Fibroblast of gingiva (primary cell): ENCODE measurements at regions not wholly inside any gene's neighbourhood (a gene's known extent, or its start where the extent isn't known, plus 50 kb on each side); places are given as distances from the start of the nearest gene placed in this dataset.

Experiments
- DNase-seq: peaks from one replicate; pipeline ENCODE4 v3.0.0-alpha.2; 2011; ENCODE audit warnings: low read depth

DNA sequence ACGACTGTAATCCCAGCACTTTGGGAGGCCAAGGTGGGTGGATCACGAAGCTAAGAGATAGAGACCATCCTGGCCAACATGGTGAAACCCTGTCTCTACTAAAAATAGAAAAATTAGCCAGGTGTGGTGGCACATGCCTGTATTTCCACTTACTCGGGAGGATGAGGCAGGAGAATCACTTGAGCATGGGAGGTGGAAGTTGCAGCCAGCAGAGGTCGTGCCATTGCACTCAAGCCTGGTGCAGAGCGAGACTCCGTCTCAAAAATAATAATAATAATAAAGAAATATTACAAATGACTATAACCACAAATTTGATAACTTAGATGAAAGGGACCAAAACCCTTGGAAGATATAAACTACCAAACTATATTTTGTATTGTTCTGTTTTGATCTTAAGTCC is 226.3 kb upstream of the GULP1 start:
- no peak for DNase-seq

DNA sequence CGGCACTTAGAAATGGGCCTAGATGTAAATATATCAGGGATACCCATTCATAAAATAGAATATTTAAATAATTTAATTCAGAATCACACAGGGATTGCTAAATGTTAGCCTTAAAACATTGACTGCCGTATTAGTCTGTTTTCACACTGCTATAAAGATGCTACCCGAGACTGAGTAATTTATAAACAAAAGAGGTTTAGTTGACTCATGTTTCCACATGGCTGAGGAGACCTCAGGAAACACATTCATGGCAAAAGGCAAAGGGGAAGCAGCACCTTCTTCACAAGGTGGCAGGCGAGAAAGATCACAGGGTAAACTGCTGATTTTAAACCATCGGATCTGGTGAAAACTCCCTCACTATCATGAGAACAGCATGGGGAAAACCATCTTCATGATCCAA is 223.6 kb upstream of the GULP1 start:
- no peak for DNase-seq

- no peak for DNase-seq
These were observed 215.3 kb upstream of the GULP1 start for GRCh38 chr2:188076149-188077056.

- no peak for DNase-seq
These were observed 213.9 kb upstream of the GULP1 start for GRCh38 chr2:188077757-188078156.

- no peak for DNase-seq
These were observed 213.1 kb upstream of the GULP1 start for GRCh38 chr2:188078534-188078933.

GRCh38 chr2:188079196-188079595 is 212.5 kb upstream of the GULP1 start:
- DNase-seq: peak; percentile 84

- no peak for DNase-seq
These were observed 206.3 kb upstream of the GULP1 start for GRCh38 chr2:188085421-188085820.

GRCh38 chr2:188089901-188090300 is 201.8 kb upstream of the GULP1 start:
- DNase-seq: no peak

GRCh38 chr2:188091220-188091619 is 200.5 kb upstream of the GULP1 start:
- no peak for DNase-seq

- no peak for DNase-seq
These were observed 198.9 kb upstream of the GULP1 start for GRCh38 chr2:188092734-188093133.

GRCh38 chr2:188096910-188097309 is 194.8 kb upstream of the GULP1 start:
- no peak for DNase-seq

DNA sequence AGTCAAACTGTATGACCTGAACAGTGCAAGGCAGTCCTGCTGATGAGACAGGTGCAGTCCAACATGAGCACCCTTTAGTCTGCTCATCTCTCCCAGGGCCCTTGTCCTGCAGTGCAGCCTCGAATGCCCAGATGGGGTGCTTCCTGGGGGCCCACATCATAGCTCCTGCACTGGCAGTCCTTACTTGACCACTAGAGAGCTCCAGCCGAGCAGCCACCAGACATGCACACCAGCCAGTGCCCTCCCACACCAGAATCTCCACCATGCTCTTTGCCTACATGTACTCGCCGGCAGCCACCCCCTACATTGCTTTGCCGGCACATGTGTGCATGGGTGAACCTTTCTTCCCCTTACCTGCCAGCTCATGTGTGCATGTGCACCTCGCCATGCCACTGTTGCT is 188.8 kb upstream of the GULP1 start:
- DNase-seq: no peak

DNA sequence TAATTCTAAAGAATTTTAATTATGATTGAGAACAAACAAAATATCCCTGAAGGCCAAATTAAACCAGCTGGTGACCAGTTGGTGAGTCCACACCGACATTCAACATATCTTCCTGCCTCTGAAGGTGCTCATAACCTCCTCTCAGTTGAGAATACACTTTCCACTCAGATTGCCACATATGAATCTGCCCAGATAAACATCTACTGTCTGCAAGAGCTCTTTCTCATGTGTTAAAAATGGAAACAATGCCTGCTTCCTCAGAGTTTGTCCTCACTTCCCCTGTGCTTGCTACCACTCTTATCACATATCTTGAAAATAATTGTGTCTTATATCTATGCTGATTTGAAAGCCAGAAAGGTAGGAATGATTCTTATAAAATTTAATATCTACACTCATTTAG is 177.7 kb upstream of the GULP1 start:
- peak; percentile 15 for DNase-seq

GRCh38 chr2:188117706-188118105 is 174.0 kb upstream of the GULP1 start:
- no peak for DNase-seq

DNA sequence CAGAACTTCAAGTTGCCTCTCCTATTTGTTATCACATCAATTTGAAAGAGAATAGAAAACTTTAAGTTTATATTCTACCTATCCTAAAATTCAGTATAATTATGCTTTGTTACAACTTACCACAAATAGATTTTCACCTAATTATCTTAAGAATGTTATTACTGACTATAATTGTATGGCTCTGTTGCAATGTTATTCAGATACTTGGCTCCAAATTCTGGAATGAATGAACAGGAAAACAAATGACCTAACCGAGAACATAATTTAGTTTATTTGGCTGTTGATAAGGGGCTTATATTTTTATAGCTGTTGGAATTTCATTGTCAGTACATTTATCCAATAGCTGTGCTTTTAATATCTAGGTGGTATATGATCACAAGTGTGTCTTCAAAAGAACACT is 173.2 kb upstream of the GULP1 start:
- DNase-seq: no peak

- DNase-seq: no peak
These were observed 172.4 kb upstream of the GULP1 start for GRCh38 chr2:188119112-188119838.

DNA sequence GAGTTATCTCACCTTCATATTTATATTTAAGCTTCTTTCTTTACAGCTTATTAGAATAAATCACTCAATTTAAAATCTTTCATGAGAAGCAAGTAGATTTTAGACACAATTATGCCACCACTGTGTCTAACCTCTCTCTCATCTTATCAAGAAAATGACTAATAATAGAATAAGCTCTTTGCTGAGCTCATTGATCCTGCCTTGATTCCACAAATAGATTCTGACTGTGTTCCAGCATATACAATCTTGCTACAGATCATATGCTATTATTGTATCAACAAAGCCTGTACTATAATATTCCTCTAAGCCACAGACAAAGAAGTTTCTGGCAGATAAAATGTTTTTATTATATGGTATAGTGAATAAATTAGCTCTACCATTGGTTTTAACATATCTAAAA is 168.7 kb upstream of the GULP1 start:
- DNase-seq: no peak

DNA sequence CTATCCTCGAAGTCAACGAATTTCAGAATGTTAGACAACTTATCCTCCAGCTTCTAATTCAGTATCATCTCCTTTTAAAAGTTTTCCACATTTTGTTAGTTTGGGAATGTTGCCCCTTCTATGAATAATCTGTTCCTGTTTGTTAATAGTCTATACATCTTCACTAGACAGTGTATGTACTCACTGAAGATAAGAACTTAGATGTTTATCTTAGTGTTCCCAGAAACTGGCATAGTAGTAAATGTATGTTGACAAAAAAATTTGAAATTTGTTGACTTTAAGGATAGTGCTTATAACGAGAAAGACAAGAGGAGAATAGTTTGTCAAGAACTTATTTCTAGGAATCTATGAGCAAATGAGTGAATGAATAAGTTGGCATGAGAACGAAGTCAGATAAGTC is 162.0 kb upstream of the GULP1 start:
- no peak for DNase-seq

GRCh38 chr2:188130317-188130716 is 161.4 kb upstream of the GULP1 start:
- DNase-seq: no peak

GRCh38 chr2:188131281-188131680 is 160.4 kb upstream of the GULP1 start:
- DNase-seq: no peak

GRCh38 chr2:188132385-188132784 is 159.3 kb upstream of the GULP1 start:
- DNase-seq: no peak

DNA sequence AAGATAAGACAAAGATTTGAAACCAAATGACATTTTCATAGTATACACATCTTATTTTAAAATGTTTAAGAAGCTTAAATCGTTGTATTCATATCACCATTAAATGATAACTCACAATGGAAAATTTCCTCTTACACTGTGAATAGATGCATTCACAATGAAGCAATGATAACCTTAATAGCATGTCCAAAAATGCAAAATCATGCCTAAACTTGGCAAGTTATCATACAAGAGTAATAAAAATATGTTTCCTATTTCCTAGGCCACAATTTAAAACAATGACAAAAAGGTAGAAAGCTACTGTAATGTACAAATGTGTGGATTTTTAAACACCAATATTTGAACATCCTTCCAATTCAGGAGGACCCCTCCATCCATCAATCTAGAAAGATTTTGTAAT is 157.4 kb upstream of the GULP1 start:
- no peak for DNase-seq

DNA sequence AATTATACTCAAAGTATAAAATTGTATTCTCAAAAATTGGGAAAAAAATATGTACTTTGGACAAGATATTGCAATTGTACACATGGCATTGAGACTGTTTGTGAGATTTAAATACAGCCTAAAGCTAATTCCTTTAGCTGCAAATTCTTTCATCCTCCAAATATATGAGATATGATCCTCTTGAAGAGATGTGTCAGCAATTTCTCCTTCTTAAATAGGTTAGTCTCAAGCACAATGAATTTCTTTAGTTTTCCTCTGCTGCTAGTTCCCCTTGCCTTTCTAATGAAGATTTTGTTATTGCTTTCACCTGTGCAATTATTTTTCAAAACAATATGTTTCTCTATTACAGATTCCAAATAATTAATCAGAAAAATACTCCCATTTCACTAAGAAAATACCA is 153.4 kb upstream of the GULP1 start:
- DNase-seq: no peak

DNA sequence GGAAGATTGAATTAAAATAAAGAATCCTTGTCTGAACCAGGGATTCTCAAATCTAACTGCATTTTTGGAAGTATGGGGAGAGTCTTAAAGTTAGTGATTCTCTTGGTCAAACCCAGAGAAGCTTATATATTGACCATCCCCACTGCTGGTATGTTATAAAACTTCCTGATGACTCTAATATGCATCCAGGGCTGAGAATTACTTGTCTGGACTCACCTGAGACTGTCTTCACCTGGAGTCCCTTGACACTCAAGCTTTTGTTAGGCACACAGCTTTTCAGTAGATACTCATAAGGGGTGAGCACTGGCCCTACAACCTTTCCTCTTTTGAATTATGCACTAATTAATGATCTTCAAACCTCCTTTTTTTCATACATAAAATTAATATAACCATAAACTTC is 149.6 kb upstream of the GULP1 start:
- DNase-seq: no peak
